ENCODE measurements at regions not wholly inside any gene's neighbourhood (a gene's known extent, or its start where the extent isn't known, plus 50 kb on each side); places are given as distances from the start of the nearest gene placed in this dataset.
"Not testable (repeated sequence)": the region's sequence is repeated elsewhere in the genome, so short reads cannot be mapped to it uniquely, and the experiment has no call there.

DNA sequence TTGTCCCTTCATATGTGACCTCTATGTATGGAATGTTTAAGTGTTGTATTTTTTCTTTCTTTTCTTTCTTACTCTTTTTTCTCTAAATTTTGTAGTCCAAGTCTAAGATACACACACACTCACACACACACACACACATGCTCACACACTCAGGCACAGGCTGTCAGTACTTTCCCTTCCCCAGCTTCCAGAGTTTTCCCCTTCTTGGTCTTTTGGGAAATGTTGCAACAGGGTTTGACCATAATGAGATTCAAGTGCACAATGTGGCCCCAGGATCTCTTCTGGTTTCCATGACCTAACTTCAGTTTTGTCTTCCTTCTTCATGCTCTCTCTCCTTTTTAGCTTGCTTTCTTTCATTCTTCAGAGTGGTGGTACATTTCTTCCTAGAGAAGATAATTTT lies 289.8 kb upstream of the FOXF1 start:
- DNase-seq = no peak

DNA sequence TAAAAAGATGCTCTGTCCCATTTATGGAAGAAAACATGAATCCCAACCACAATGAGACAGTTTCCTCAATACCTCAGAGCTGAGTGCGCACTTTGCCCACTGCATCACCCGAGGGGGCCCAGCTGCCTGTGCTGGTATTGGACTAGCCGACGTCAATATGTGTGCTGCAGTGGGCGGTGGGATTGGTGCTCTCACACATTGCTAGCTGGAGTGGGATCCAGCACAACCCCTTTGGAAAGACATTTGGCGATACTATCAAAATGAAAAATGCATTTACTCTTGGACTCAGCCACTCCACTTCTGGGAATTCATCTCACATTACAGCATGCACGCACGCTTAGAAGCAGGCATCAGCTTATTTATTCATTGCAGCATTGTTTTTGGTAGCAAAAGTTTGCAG lies 289.2 kb upstream of the FOXF1 start:
- no peak for DNase-seq

DNA sequence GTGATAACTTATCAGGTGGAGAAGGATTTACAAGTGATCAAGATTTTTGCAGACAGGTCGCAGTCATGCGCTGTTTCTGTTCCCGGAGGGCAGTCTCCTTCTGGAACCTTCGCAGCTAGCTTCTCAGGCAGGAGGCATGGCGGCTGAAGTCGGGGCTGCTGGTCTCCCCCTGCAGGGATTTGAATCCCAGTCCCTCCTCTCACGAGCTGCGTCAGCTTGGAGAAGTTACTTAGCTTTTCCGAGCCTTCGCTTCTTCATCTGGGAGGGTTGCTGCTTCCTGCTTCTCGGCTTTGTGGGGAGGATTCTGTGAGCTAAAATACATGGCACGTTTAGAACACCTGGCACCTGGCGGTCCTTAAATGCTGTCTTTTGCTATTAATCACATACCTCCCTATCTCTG lies 287.8 kb upstream of the FOXF1 start:
- DNase-seq = no peak

DNA sequence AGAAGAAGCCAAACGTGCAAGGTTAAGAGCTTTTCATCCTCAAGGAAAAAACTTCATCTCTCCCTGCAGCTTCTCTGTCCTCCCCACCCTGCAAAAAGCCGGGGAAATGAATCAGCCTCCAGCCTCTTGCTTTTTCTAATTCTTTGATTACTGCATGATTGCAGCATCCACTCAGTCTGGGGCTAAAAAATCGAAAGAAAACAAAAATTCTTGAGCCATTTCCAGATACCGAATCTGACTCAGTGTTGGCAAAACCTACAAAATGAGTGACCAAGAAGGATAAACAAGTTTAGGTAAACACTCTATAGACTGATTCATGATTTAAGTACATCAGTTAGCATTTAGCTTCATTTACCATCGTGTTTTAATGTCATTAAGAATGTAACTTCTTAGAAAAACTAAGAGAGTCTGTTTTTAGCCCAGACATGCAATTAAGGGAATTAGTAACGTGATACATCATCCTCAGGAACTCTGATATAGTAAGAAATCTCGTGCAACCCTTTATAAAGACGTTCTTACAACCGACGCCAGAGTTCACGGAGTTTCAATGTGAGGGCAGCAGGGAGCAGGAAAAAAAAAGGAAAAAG lies 287.3 kb upstream of the FOXF1 start:
- DNase-seq = no peak

DNA sequence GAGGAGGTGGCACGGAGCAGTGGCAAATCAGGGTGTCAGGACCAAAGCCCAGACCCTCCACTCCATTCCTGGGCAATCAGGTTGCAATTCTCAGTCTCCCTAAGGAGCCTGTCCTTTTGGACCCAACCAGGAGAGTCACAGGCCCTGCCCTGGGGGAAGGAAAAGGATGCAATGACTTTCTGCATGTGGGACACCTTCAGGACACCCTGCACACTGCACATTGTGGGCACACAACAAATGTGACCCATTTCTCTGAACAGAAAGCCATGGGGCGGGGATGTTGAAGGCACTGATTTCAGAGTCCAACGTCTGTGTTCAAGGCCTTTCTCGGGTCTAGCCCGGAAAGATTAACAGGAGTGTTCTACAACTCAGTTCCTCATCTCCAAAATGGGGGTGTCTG lies 286.2 kb upstream of the FOXF1 start:
- no peak for DNase-seq

DNA sequence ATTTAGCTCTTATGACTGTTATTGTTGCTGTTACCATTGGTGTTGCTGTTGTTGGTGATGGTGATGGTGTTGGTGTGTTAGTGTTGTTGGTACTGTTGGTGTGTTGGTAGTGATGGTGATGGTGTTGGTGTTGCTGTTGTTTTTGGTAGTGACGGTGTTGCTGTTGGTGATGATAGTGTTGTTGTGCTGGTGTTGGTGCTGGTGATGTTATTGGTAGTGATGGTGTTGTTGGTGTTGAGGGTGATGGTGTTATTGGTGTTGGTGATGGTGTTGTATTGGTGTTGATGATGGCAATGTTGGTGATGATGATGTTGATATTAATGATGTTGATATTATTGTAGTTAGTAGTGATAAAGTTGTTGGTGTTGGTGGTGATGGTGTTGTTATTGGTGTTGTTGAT lies 285.7 kb upstream of the FOXF1 start:
- DNase-seq = no peak

DNA sequence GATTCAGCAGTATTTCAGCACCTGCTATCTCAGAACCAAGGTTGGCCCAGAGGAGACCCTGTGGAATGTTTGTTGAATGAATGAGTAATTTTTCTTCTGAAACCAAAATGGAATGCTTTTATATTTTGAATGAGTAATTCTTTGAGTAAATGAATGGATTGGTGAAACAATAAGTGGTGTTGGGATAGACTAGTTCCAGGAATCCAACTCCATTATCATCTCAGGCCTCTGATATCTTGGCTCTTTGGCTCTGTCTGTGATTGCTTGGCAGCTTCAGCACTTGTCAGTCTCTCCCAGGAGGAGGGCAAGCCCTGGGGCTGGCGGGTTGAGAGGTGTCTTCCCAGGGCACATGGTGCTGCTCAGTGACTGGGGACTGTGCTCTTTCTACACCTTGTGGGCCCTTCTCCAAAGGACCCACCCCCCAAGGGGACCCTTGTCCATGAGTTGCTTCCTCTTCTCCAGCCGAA lies 284.4 kb upstream of the FOXF1 start:
- no peak for DNase-seq

DNA sequence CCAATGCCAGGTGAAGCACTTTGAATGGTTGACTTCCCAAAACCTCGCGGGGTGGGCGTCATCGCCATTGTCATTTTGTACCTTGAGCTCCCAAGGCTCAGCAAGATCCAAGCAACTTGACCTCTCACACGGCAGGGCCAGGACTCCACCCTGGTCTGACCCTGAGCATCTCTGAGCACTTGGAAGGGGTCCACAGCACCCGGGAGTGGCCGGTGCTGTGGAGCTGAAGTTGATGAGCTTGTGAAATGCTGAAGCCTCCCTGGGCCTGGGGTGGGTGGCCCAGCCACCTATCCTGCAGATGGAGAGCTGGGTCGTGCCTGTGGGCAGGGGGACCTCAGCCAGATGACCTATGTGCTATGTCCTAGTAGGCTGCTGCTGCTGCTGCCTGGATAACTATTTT lies 283.3 kb upstream of the FOXF1 start:
- no peak for DNase-seq

DNA sequence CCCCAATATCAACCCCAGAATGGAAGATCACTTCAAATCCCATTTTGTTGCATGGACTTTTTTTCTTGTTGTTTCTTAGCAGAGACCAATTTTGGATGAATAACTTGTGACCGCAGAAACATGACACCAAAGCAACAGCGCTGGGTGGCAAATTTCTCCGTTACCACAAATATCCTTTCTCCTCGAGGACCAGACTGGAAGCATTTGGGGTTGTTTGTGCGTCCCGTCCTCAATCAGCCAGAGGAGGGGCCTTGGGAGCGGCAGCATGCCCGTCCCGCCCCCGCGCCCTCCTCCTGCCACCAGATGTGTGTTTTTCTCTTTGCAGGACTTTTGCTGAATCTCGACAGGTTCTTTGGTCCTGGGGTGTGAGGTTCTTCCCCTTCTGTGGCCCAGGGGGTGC lies 282.5 kb upstream of the FOXF1 start:
- no peak for DNase-seq

DNA sequence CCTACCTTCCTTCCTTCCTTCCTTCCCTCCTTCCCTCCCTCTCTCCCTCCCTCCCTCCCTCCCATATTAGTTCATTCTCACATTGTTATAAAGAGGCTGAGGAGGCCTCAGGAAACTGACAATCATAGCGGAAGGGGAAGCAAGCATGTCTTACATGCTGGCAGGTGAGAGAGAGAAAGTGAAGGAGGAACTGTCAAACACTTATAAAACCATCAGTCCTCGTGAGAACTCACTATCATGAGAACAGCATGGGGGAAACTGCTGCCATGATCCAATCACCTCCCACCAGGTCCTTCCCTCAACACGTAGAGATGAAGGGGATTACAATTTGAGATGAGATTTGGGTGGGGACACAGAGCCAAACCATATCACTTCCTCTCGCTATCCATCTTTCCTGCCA lies 281.6 kb upstream of the FOXF1 start:
- no peak for DNase-seq

DNA sequence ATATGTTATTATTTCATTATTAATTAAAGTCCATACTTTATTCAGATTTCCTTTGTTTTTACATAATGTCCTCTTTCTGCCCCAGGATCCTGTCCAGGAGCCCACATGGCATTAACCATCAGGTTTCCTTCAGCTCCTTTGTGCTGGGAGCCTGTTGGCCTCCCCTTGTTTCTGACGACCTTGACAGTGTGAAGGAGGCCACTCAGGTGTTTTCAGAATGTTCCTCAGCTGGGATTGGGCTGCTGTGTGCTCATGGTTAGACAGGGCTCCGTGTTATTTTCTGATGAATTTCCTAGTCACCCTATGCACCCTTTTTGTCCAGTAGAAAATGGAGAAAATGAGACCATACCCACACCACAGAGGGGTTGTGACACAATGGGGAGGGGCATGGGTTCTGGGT lies 281.0 kb upstream of the FOXF1 start:
- no peak for DNase-seq

DNA sequence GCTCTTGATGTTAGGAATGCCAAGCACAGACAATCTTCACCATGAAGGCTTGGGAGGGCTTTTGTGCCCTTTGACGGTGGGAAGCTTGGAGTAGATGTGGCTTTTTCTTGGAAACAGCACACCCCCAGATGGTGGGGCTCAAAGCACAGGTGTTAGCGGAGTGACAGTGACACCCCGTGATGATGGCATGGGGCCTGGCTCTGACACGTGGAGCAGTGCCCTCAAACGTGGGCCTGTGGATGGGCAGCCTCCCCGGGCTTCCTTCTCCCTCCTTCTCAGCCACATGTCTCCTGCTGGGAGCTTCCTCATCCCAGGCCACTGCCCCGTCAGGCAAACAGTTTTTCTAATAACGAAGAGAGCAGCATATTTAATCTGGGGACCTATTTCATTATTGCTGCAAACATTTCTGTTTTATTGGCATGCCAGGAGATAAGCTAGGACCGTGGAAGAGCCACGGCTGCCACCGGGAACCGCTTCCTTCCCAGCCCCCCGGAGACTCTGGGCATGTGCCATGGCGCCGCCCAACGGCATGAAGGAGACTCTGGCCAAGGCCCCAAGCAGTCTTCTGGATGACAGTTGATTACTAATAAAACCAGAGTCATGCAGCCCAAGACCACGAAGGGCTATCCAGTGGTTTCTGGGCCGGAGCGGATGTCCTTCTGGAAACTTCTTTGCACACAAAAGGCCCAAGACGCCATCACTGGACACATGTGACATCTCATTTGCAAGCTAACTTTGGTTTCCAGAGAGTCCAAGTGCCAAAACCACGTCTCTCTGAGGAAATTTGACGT lies 280.3 kb upstream of the FOXF1 start:
- no peak for DNase-seq

DNA sequence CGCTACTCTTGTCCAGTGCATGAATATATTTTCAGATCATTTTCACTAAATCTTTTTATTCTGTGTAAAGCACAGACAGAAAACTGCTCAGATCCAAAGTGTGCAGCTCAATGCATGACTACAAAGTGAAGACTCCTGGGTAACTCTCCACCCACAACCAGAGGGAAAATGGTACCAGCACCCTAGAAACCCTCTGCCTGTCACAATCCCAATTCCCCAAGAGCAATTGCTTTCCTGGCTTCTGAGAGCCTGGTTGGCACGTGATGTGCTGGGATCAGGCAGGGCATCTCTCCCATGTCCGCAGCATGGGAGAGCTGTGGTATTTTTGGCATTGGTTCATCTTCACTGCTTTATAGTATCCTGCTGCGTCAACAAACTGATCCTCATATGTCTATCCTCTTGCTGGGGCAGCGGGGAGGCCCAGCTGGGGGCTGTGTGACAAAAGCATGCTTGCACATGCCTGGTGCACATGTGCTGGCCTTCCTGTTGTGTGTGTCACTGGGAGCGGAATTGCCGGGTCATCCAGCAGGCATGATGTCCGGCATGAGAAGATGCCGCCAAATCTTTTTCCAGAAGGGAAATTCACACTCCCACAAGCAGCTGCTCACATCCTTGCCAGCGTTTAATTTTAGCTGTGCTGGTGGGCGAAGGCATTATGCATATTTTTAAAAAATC lies 278.9 kb upstream of the FOXF1 start:
- DNase-seq = no peak

DNA sequence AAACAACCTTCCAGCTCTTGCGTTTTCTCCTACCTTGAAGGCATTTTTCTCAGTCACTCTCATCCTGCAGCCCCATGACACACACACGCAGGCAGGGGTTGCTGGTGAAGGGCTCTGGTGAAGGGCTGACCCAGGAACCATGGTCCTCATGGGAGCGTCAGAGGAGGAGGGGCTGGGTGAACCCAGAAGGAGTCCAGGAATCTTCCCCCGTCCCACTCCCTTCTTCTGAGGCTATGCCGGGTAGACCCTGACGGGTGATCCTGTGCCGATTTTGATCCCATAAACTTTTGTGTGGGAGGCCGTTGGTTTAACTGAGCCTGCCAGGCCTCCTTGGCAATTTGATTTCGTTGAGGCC lies 278.4 kb upstream of the FOXF1 start:
- DNase-seq = no peak

DNA sequence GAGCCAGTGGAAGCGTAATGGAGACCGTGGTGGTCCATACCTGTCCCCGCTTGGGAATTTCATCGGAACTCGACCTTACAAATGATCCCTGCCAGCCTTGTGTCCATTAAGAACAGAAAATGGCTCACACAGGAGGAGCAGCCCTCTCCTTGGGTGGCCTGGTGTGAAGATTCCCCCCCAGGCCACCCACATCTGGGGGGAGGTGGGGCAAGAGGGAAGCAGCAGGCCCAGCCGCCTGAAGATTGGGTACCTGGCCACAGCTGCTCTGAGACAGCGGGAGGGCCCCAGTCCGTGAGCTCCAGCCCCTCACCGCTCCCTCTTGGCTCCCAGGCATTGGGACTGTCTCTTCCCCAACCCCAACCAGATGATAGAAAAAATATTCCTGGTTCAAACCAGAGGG lies 277.8 kb upstream of the FOXF1 start:
- no peak for DNase-seq

DNA sequence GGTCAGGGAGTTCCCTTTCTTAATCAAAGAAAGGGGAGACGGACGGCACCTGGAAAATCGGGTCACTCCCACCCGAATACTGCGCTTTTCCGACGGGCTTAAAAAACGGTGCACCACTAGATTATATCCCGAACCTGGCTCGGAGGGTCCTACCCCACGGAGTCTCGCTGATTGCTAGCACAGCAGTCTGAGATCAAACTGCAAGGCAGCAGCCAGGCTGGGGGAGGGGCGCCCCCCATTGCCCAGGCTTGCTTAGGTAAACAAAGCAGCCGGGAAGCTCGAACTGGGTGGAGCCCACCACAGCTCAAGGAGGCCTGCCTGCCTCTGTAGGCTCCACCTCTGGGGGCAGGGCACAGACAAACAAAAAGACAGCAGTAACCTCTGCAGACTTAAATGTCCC lies 276.8 kb upstream of the FOXF1 start:
- not testable (repeated sequence) for DNase-seq

DNA sequence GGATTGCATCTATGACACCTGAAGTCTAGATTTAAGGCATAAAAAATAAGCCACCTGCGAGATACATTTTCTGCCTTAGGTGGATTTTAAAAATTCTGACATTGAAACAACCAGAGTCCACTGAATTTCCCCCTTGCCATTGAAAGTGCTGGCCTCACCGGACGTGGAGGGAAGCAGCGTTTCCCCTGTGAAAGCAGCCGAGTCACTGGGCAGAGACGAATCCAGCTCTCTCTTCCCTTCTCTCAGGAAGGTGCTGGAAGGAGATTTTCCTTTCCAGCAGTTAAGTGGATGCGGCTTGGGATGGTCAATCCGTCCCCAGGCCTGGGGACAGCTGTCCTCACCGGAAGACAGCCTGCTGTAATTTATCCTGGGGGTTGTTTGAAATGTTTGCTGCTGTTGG lies 270.9 kb upstream of the FOXF1 start:
- no peak for DNase-seq

DNA sequence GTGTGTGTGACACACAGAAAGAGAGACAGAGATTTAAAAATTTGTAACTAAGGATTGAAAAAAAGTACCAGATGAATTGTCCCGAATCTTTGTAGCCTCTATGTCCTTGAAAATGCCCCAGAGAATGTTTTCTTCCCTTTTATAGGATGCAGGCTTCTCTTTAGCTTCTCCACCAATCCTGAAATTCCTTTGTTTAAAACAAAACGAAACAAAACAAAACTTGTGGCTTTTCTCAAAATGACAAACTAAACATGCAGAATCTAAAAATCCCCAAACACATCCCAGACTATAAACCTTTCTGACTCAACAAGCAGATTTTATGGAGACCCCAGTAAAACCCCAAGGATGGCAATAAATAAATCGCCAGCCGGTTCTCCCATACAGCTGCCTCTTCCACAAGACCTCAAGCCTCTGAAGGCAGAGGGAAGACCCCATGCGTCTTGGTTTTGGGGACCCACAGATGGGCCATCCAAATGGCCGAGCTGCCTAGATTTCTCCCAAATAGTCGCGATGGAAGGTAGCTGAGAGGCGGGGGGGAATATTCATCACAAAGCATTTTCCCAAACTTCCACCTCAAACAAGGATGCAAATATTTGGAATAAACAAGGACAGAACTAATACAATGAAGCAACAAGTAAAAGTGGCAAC lies 269.5 kb upstream of the FOXF1 start:
- DNase-seq = no peak

DNA sequence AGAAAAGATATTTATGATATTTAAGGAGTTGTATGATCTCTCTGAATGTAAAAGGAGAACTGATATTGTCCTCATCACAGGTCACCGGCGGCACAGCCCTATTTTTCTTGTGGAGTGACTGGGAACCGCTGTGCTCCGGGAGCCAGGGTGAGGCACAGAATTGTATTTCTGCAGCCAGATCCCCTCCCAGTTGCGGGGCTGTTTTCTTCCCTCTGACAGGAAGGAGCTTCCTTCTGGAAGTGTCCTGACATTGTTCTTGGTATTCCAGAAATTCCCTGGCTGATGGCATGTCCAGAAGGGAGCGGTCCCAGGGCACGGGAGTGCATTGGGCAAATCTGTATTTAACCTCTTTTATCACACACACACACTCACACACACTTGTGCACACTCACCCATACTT lies 268.6 kb upstream of the FOXF1 start:
- DNase-seq = no peak

DNA sequence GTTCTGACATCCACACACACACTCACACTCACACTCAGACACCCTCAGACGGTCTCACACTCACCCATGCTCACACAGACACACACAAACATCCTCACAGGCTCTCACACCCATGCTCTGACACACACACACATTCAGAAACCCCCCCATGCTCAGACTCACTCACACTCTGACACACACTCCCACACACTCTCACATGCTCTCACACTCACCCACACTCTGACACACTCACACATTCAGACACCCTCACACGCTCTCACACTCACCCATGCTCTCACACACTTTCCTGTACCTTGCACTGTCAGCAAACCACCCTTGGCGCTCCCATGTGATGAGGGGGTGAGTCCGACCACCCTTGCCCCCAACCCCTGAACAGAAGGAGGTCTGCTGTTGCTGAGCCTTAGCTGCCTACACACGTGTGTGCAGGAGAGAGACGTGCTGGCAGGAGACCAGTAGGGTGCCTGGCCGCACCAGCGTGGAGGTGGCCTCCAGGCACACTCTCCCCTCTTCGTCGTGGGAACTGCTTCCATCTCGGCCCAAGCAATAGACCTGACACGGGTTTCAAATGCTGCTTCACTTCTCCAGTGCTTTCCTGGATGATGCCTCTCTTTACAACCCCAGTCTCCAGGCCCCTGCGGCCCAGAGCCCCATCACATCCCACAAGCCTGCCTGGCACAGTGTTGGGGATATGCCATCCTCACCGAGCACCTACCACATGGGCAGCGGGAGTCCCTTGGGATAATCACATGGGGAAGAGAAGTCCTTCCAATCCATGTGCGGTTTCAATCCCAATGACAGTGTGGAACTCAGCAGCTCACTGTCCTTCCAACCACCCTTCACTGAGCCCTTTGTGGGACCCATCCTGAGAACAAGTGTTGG lies 267.8 kb upstream of the FOXF1 start:
- no peak for DNase-seq

DNA sequence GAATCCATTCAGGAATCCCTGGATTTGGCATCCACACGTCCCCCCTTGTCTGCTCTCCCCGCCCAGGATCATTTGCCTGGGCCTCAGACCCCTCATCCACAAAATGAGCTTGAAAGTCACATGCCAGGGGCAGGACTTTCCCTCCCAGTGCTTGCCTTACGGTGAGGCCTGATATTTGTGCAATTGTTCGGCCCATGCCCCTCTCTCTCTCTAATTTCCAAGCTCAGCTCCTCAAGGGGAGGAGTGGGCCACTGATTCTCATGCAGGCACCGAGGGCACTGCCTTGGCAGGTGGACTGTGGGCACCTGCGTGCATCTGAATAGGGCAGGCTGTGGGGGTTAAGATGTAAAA lies 267.2 kb upstream of the FOXF1 start:
- no peak for DNase-seq

DNA sequence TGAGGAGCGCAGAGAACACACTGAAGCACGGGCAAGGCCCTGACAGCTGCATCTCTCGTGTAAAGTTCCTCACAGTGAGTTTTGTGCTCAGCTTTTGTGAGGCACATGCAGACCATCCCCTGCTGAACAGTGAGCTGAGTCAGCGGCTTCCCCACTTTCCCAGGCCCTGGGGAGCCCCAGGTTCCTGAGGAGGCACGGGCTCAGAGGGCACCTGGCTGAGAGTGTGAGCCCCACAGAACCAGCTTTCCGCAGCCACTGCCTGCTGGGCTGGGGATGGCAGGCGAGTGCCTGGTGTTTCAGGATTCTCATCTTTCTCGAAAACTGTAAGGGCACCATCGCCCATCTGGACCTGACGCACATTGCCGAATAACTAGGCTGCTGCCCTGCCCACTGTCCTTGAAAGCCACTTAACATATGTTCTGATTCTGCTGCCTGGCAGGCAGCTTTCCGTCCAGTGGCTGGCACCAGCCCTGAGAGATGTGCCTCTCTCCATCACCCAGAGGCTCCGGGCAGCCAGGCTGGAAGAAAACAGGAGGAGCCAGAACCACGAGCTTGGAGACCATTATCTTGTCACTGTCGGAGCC lies 266.7 kb upstream of the FOXF1 start:
- DNase-seq = no peak

DNA sequence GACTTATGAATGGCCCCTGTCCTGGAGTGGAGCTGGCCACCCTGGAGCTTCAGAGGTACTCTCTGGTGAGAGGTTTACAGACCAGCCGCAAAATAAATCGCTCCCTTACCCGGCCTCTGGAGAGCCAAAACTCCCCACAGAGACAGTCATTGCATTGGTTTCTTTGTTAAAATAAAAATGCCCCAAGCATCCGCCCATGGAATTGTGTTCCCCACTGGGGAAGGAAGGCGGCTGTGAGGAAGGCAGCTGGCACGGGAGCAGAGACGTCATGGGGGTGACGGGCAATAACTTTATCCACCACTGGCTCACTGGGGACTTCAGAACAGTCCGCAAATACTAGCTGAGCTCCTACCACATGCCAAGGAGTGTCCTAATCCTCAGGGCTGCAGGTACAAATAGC lies 266.2 kb upstream of the FOXF1 start:
- no peak for DNase-seq

Measured in activated CD8-positive, alpha-beta memory T cell treated with anti-CD3 and anti-CD28 coated beads for 24 hours (primary cell).